GM18907 (cell line): ENCODE measurements at regions not wholly inside any gene's neighbourhood (a gene's known extent, or its start where the extent isn't known, plus 50 kb on each side); places are given as distances from the start of the nearest gene placed in this dataset.
A peak's percentile ranks its signal among the peaks of the same experiment; 100 is the strongest.

ENCODE experiments used
- ATAC-seq: cut with Tn5 transposase; IDR thresholded peaks from one replicate; pipeline ENCODE4 v1.9.1; 2021; ENCODE audit warnings: mild to moderate bottlenecking, moderate library complexity; ENCODE audit not compliant: unreplicated experiment

GRCh38 chr7:33750177-33750576, 155.2 kb upstream of the BMPER start:
- ATAC-seq = peak; percentile 68

- no peak for ATAC-seq
Observed at GRCh38 chr7:33751443-33751842, 153.9 kb upstream of the BMPER start.

GRCh38 chr7:33753881-33754525, 151.3 kb upstream of the BMPER start:
- ATAC-seq = no peak

DNA sequence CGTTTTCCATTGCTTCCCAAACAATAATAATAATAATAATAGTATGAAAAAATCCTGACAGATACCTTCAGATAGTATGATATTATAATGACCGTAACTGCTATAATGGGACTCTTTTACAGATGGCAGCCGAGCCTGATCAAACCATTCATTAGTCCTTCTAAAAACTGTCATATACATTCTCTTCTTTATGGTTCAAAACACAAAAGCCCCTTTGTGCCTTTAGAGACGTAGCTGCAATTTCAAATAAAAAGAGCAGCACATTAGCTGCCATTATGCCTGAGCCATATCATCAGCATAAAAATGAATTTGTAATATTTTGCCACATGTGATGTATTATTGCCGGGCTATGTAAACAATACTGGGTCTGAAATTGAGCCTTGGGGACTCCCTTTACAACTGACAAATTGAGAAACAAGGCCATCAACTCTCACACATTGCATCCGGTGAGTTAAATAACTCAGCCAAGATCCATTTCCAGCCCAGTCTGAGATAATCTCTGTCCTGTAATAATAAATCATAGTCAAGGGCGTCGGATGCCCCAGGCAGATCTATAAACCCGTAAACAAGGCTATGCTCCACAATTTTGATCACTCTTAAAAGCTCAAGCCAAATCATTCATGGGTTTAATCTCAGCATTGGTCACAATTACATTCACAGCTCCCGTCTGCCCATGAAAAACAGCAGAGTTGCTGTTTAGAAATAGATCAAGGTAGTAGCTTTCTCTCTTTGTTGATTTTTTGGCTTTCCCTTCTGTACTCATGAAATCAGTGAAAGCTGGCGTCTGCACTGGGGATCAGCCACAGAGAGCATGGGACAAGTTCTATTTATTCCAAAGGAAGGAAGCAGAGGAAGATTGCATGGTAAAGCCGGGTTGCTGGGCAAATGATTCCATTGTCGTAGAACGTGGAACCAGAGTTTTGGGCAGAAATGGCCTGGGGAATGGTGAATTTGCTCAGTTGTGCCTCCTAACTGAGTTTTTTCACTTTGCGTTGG, 150.1 kb upstream of the BMPER start:
- no peak for ATAC-seq

DNA sequence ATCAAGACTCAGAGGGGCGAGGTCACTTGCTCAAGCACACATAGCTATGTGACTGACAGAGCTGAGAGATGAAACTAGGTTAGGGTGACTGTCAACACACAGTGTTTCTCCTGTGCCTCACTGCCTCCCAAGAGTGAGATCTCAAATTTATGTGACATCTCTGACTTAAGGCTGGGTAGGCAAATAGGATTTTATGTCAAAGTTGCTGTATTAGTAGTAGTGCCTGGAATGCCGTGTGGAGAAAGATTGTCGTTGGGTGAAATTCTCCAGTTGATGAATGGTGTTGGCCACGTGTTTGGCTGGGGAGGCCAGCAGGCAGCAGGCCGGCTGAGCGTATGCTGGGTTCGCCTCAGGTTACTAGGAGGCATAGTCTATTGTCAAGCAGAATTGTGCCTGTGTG, 148.3 kb upstream of the BMPER start:
- no peak for ATAC-seq

- ATAC-seq = no peak
Observed at GRCh38 chr7:33757563-33758165, 147.7 kb upstream of the BMPER start.

DNA sequence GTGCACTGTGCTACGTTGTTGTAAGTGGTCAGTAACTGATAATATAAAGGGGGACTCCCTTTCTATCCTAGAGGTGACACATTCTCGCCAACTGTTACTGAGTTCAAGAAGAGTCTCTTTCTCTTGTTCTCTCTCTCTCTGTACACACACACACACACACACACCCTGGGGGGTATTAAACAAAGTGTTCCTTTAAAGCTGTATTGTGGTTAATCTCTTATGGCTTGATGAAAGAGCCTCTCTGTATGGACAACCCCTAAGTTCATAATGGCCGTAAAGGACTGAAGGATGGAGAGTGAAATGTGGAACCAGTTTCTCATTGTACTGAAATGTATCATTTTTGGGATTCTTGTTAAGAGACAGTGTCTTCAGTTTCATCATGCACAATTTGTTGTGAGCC, 145.2 kb upstream of the BMPER start:
- ATAC-seq = no peak

DNA sequence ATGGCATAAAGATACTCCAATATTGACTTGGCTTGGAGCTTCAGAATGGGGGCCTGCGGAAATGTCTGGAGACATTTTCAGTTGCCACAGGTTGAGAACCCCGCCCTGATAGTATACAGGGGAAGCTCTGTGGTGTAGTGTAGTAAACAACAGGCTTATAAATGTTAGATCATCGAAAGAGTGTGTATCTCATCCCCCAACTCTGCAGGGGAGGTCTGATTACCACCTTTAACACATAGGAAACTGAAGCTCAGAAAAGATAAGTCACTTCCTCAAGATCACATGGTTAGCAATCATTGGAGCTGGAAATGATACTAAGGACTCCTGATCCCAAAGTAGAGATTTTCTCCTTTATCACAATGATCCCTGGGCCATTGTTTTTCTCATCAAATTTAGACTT, 144.5 kb upstream of the BMPER start:
- no peak for ATAC-seq

- ATAC-seq = no peak
Observed at GRCh38 chr7:33761449-33762080, 143.8 kb upstream of the BMPER start.

GRCh38 chr7:33762151-33762910, 143.0 kb upstream of the BMPER start:
- no peak for ATAC-seq

DNA sequence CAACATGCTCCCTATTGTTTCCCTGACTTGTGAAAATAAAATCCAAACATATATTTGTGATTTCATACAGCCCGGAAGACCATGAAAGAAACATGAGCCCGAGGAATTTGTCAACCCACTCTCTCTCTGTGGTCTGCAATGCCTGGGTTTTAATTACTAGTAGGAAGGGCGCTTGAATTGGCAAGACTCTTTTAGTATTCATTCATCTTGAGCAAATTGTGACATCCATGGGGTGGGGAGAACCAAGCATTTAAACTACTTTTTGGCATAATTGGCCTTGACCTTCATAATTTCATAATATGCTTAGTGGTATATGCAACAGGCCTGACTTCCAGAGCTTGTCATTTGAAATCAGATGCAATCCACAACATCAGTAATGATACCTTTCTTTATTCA, 142.4 kb upstream of the BMPER start:
- no peak for ATAC-seq

DNA sequence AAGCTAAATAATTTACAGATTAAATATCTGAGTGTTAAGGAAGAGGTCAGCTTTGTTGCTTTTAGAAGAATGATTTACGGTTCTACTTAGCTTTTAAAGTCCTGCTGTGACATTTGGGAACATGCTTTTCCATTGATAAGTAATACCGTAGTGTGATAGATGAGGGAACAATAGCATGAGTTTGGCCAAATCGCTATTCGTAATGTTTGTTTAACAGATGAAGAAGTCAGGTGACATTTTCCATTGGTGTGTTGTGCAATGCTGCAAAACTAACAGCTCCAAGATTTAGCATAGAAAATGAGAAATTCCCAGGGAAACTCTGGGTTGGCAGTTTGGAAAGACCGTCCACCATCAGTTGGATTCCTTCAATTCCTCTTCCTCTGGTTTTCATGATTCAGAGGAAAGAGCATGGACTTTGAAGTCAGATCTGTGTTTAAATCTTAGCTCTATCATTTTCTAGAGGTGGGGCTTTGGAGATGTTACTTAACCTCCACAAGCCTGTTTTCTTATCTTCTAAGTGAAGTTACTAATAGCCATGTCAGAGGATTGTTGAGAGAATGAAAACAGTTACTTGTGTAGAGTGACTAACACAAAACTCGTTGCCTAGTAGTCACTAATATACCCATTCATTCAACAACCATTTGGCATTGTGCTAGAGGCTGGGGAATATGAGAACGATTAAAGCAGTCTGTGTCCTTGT, 140.4 kb upstream of the BMPER start:
- ATAC-seq = no peak

GRCh38 chr7:33766405-33766804, 138.9 kb upstream of the BMPER start:
- no peak for ATAC-seq

- ATAC-seq = no peak
Observed at GRCh38 chr7:33769930-33770329, 135.4 kb upstream of the BMPER start.

DNA sequence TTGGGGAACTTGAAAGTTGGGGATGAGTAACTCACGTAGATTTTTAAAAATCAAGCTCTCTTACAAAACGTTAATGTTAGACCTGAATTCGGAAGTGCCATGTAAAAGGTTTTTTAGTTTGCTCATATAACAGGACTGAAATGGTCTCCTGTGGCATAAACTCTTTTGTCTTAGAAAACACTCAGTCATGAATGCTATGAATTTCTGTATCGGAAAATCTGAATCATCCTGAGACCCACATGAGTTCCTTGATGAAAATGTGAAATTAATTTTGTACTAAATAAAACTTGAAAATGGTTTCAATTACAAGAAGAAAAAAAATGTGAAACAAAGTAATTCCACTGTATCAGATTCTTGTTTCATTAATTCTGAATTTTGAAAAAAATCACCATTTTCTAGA, 134.8 kb upstream of the BMPER start:
- ATAC-seq = no peak

DNA sequence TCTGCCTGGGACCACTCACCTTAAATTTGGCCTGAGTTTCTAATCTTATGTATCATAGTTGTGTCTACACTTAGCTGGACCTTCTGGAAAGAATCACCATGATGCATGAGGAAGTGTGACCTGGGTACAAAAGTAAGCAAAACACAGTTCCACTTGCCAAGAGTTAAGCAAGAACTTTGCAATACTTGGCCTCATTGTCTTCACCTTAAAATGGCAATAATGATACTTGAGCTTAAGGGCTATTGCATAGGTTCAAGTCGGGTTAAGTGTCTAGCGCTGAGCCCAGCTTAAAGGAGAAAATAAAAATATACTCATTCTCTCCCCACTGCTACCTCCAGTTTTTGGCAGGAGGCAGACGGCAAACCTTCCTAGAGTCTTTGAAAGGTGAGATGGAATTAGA, 133.9 kb upstream of the BMPER start:
- ATAC-seq = no peak

- ATAC-seq = no peak
Observed at GRCh38 chr7:33773053-33773452, 132.3 kb upstream of the BMPER start.

DNA sequence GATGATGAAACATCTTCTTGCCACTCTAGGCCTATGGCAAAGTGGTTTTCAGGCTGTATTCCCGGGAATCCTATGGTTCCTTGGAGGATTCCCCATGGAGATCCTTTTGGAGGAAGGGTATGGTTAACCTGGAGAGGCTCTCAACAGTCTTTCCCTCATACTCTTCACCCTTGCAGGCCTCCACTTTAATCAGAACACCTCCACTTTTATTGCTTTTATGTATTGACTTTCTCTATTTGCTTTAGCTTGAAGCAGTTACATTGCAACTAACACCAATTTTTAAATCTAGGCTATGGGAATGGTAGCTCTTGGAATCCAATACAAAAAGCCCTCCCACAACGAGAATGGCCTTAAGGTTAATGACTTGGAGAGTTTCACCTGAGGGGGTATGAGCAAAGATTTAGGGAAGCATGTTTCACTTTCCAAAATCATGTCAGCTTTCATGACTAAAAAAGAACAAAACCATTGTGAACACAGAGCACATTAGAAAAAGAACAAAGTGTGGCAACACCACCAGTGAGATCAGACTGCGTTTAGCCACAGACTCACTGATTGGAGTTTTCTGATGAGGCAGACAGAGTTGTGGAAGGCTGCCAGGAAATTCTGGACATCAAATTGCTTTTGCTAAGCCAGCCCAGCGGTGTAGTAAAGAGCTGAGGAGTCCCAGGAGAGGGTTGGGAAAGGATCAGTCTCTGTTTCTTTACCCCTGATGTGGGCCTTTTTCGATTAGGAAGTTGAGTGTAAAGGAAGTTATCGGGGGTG, 130.4 kb upstream of the BMPER start:
- no peak for ATAC-seq

DNA sequence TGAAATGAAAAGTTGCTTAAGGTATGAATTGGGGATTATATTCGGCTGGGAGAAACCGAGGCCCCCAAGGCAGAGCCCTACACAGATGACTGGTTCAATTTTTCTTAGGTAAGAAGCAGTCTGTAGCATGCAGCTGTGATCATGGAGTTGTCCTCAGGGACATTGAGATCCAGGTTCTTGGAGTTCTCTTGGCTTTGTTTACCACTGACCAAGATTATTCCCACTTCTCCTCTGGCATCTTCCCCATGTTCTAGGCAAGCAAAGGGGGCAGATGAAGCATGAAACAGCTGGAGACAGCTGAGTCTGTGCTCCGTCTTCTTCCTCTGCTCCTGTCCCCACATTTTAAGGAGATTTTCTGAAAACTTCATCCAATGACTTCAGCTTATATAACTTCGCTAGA, 129.5 kb upstream of the BMPER start:
- no peak for ATAC-seq
